ENCODE measurements at regions not wholly inside any gene's neighbourhood (a gene's known extent, or its start where the extent isn't known, plus 50 kb on each side); places are given as distances from the start of the nearest gene placed in this dataset.

GRCh38 chr18:22560797-22561196 is 143.1 kb upstream of the CTAGE1 start:
- Histone ChIP-seq H3K36me3 (ENCODE audit: insufficient read depth in 1 of 2, low read depth in 1 of 2) (no peaks in the 10 kb centered on the region), H3K27me3 (ENCODE audit: insufficient read depth in 3 of 3, low read length in 2 of 3) (peaks cover 0 to 64% (median 0%) of the 10 kb centered on the region in 3 donors), H3K27ac (no peak overlapping the region), H3K4me3 (no peak overlapping the region), H3K9me3 (no peaks in the 10 kb centered on the region), H3K4me1 (no peaks in the 10 kb centered on the region)
- WGBS, 3 donors = 69 to 80% (median 78%) methylated on average over 1 of the region's 1 CpG
- intact Hi-C loops (cut with DNase I) = loop anchor here (5.0 to 10.0 kb wide), 3 partner anchors 386 to 663 kb away; no protein-coding TSS in a partner anchor
- no peak for TF ChIP-seq CTCF (IDR thresholded peaks at IDR 0.05)
- ATAC-seq = no peak
- no peak for DNase-seq

GRCh38 chr18:22563164-22563583 is 145.5 kb upstream of the CTAGE1 start:
- no peaks in the 10 kb centered on the region for H3K9me3 ChIP-seq
- H3K4me1 ChIP-seq = no peaks in the 10 kb centered on the region
- H3K27ac ChIP-seq = no peak overlapping the region
- peak; percentile 62 for TF ChIP-seq CTCF (IDR thresholded peaks at IDR 0.05)
- ATAC-seq (peak; percentile 71 to 81 (median 75)), DNase-seq (no peak)
- no peak overlapping the region for H3K4me3 ChIP-seq
- 20 to 23% (median 22%) methylated on average over 6 of the region's 6 CpGs for WGBS, 3 donors
- intact Hi-C loops (cut with DNase I) = loop anchor here (2.0 to 10.0 kb wide), 4 partner anchors 388 to 666 kb away; partner anchors contain the start of gene GATA6 (in 1 of the 2)
- H3K27me3 ChIP-seq (ENCODE audit: insufficient read depth in 3 of 3, low read length in 2 of 3) = peaks cover 0 to 64% (median 0%) of the 10 kb centered on the region in 3 donors
- no peaks in the 10 kb centered on the region for H3K36me3 ChIP-seq (ENCODE audit: insufficient read depth in 1 of 2, low read depth in 1 of 2)

GRCh38 chr18:22564036-22564435 is 146.3 kb upstream of the CTAGE1 start:
- Histone ChIP-seq H3K36me3 (ENCODE audit: insufficient read depth in 1 of 2, low read depth in 1 of 2) (no peaks in the 10 kb centered on the region), H3K9me3 (no peaks in the 10 kb centered on the region), H3K4me3 (no peak overlapping the region), H3K4me1 (no peaks in the 10 kb centered on the region), H3K27me3 (ENCODE audit: insufficient read depth in 3 of 3, low read length in 2 of 3) (peaks cover 0 to 56% (median 0%) of the 10 kb centered on the region in 3 donors), H3K27ac (no peak overlapping the region)
- ATAC-seq (no peak), DNase-seq (no peak)
- intact Hi-C loops (cut with DNase I) = loop anchor here (5.0 to 10.0 kb wide), 3 partner anchors 389 to 667 kb away; no protein-coding TSS in a partner anchor
- WGBS, 3 donors = 76 to 85% (median 77%) methylated on average over 2 of the region's 2 CpGs
- TF ChIP-seq CTCF (IDR thresholded peaks at IDR 0.05) = no peak

GRCh38 chr18:22566703-22567420 is 149.1 kb upstream of the CTAGE1 start:
- Histone ChIP-seq H3K27me3 (ENCODE audit: insufficient read depth in 3 of 3, low read length in 2 of 3) (peaks cover 0 to 35% (median 0%) of the 10 kb centered on the region in 3 donors), H3K4me1 (no peaks in the 10 kb centered on the region), H3K9me3 (no peaks in the 10 kb centered on the region), H3K27ac (no peak overlapping the region), H3K36me3 (ENCODE audit: insufficient read depth in 1 of 2, low read depth in 1 of 2) (no peaks in the 10 kb centered on the region), H3K4me3 (no peak overlapping the region)
- DNase-seq (no peak), ATAC-seq (no peak)
- 61 to 74% (median 66%) methylated on average over 3 of the region's 3 CpGs for WGBS, 3 donors
- TF ChIP-seq CTCF (IDR thresholded peaks at IDR 0.05) = no peak
- intact Hi-C loops (cut with DNase I) = loop anchor here (10.0 kb wide), 2 partner anchors 392 to 572 kb away; no protein-coding TSS in a partner anchor

All from psoas muscle (tissue), 7 donors.